GM12878 (cell line): ENCODE measurements at regions not wholly inside any gene's neighbourhood (a gene's known extent, or its start where the extent isn't known, plus 50 kb on each side); places are given as distances from the start of the nearest gene placed in this dataset.

ENCODE experiments used
- ATAC-seq: fragments of 200-7000 bp; cut with Tn5 transposase; 3 replicates; pipeline ENCODE4 v1.9.1; 2020; ENCODE audit warnings: mild to moderate bottlenecking, moderate library complexity
- BruUV-seq: library from RNA; stranded (reverse); fragments of 400-500 nt; replicated peaks from 2 replicates; lab custom pipeline; 2021; lab: Mats Ljungman, UMichigan
- CTCF ChIA-PET: fragments of 300-600 bp; sonication (Branson Sonifier 250); formaldehyde crosslinking; extraction: SDS; loops from one replicate; lab custom pipeline; 2021; ENCODE audit warnings: inconsistent platforms; lab: Yijun Ruan, JAX
- POLR2A ChIA-PET: fragments of 350-600 bp; formaldehyde crosslinking; extraction: SDS; loops from one replicate; lab custom pipeline; 2021; ENCODE audit warnings: inconsistent platforms; lab: Charles Lee
- RAD21 ChIA-PET: fragments of 300-600 bp; sonication (Branson Sonifier 250); formaldehyde crosslinking; loops from one replicate; lab custom pipeline; 2023; ENCODE audit warnings: antibody characterized with exemption; ENCODE audit not compliant: unreplicated experiment; lab: Charles Lee
- SMC1A ChIA-PET: fragments of 300-600 bp; sonication (Branson Sonifier 250); formaldehyde crosslinking; loops from one replicate; lab custom pipeline; 2023; ENCODE audit not compliant: unreplicated experiment, uncharacterized antibody; lab: Charles Lee
- DNase-seq: peaks from one replicate; pipeline ENCODE4 v3.0.0-alpha.2; 2011; ENCODE audit warnings: low read depth, low spot score
- FAIRE-seq: peaks from 3 replicates; lab custom pipeline; 2011; peaks lifted over from hg19 to GRCh38; lab: Jason Lieb, UNC
- H2AFZ ChIP-seq: 2 replicates; pipeline ENCODE4 v1.6.0; 2011; ENCODE audit warnings: low read depth, low read length, control low read depth; ENCODE audit not compliant: control insufficient read depth
- H3K27ac ChIP-seq: 2 replicates; pipeline ENCODE4 v1.5.1; 2011; ENCODE audit warnings: control low read depth; ENCODE audit not compliant: control insufficient read depth, insufficient read depth
- H3K27me3 ChIP-seq, 2 experiments: replicated peaks in 1 of 2; 2 replicates each; pipeline versions ENCODE4 v1.6.0 to v1.6.1; 2011; ENCODE audit warnings: low read length in 1 of 2; ENCODE audit not compliant: control insufficient read depth in 2 of 2, insufficient read depth in 2 of 2
- H3K36me3 ChIP-seq, 2 experiments: 2 replicates each; pipeline ENCODE4 v1.5.1; 2011; ENCODE audit warnings: low read length in 1 of 2; ENCODE audit not compliant: control insufficient read depth in 2 of 2, insufficient read depth in 2 of 2
- H3K4me1 ChIP-seq: 2 replicates; pipeline ENCODE4 v1.6.1; 2011; ENCODE audit warnings: mild to moderate bottlenecking, low read length, moderate library complexity, mixed read lengths; ENCODE audit not compliant: control insufficient read depth, insufficient read depth
- H3K4me2 ChIP-seq: 2 replicates; pipeline ENCODE4 v1.6.0; 2011; ENCODE audit warnings: control low read depth; ENCODE audit not compliant: control insufficient read depth, insufficient read depth
- H3K4me3 ChIP-seq: fragments of 200-600 bp; sonication (generic); 2 replicates; pipeline ENCODE4 v1.5.1; 2016
- H3K79me2 ChIP-seq: 2 replicates; pipeline ENCODE4 v1.6.0; 2011; ENCODE audit warnings: low read length; ENCODE audit not compliant: control insufficient read depth, insufficient read depth
- H3K9ac ChIP-seq: 2 replicates; pipeline ENCODE4 v1.8.0; 2011; ENCODE audit warnings: low read length, control low read depth, mixed read lengths; ENCODE audit not compliant: control insufficient read depth, insufficient read depth
- H3K9me3 ChIP-seq: replicated peaks from 3 replicates; pipeline ENCODE4 v1.5.1; 2011; ENCODE audit warnings: mild to moderate bottlenecking, low read length; ENCODE audit not compliant: control insufficient read depth, insufficient read depth
- H4K20me1 ChIP-seq: 2 replicates; pipeline ENCODE4 v1.6.0; 2011; ENCODE audit not compliant: control insufficient read depth, insufficient read depth
- ASH2L ChIP-seq: fragments of 300-600, 200-600 bp; sonication (generic); IDR thresholded peaks from 2 replicates; pipeline ENCODE4 v1.6.1; 2017; ENCODE audit warnings: low read depth, mild to moderate bottlenecking, borderline replicate concordance
- ATF7 ChIP-seq: fragments of 450-650 bp; IDR thresholded peaks from 2 replicates; pipeline ENCODE4 v1.6.1; 2016; ENCODE audit warnings: low read depth, mild to moderate bottlenecking
- CEBPB ChIP-seq, 2 experiments: fragments of 150-350 bp in 1 of 2; IDR thresholded peaks; 2 replicates each; pipeline ENCODE4 v1.6.1; 2012 to 2014; ENCODE audit warnings: low read depth in 2 of 2, low read length in 2 of 2, borderline replicate concordance in 1 of 2, inconsistent platforms in 1 of 2
- CTCF ChIP-seq, 3 experiments: IDR thresholded peaks in 2 of 3; conservative IDR thresholded peaks in 1 of 3; 2 replicates each; pipeline ENCODE4 v1.5.1; 2011; ENCODE audit warnings: low read depth in 3 of 3, low read length in 3 of 3, mild to moderate bottlenecking in 3 of 3, control low read depth in 2 of 3, moderate library complexity in 2 of 3, inconsistent platforms in 1 of 3, mixed read lengths in 1 of 3; ENCODE audit not compliant: control insufficient read depth in 2 of 3, insufficient read depth in 1 of 3; ENCODE audit errors: extremely low read depth in 1 of 3
- MAX ChIP-seq: IDR thresholded peaks from 2 replicates; pipeline ENCODE4 v1.6.1; 2012; ENCODE audit warnings: low read depth, low read length, improper control_type of control experiment
- MLLT1 ChIP-seq: fragments of 450-650 bp; IDR thresholded peaks from 2 replicates; pipeline ENCODE4 v1.6.1; 2016; ENCODE audit warnings: mild to moderate bottlenecking
- MYB ChIP-seq: fragments of 150-350 bp; IDR thresholded peaks from 2 replicates; pipeline ENCODE4 v1.6.1; 2014; ENCODE audit warnings: mild to moderate bottlenecking, low read depth, low read length, borderline replicate concordance
- MYC ChIP-seq: IDR thresholded peaks from 2 replicates; pipeline ENCODE4 v1.6.1; 2011; ENCODE audit warnings: mild to moderate bottlenecking, low read length, moderate library complexity, inconsistent platforms; ENCODE audit not compliant: insufficient read depth, insufficient replicate concordance, insufficient read length, severe bottlenecking
- NFXL1 ChIP-seq: fragments of 450-650 bp; IDR thresholded peaks from 2 replicates; pipeline ENCODE4 v1.6.1; 2017; ENCODE audit warnings: antibody characterized with exemption, mild to moderate bottlenecking, borderline replicate concordance
- NFYA ChIP-seq: IDR thresholded peaks from 2 replicates; pipeline ENCODE4 v1.6.1; 2011; ENCODE audit warnings: low read depth, mild to moderate bottlenecking, low read length, improper control_type of control experiment, borderline replicate concordance
- POLR2AphosphoS2 ChIP-seq: IDR thresholded peaks from 2 replicates; pipeline ENCODE4 v1.6.1; 2011; ENCODE audit warnings: low read depth, mild to moderate bottlenecking, low read length, improper control_type of control experiment, moderate library complexity
- RB1 ChIP-seq: fragments of 450-650 bp; formaldehyde crosslinking; IDR thresholded peaks from 2 replicates; pipeline ENCODE4 v1.6.1; 2017; ENCODE audit warnings: mild to moderate bottlenecking, borderline replicate concordance
- RUNX3 ChIP-seq: IDR thresholded peaks from 2 replicates; pipeline ENCODE4 v1.6.1; 2012; ENCODE audit warnings: low read length, inconsistent platforms
- SMAD1 ChIP-seq: fragments of 450-650 bp; IDR thresholded peaks from 2 replicates; pipeline ENCODE4 v1.6.1; 2018; ENCODE audit warnings: mild to moderate bottlenecking, low read depth; ENCODE audit not compliant: partially characterized antibody
- SMAD5 ChIP-seq: IDR thresholded peaks from 2 replicates; pipeline ENCODE4 v1.6.1; 2016; ENCODE audit warnings: antibody characterized with exemption, low read depth
- SMARCA5 ChIP-seq: fragments of 450-650 bp; IDR thresholded peaks from 2 replicates; pipeline ENCODE4 v1.6.1; 2017; ENCODE audit warnings: mild to moderate bottlenecking
- SREBF1 ChIP-seq: IDR thresholded peaks from 2 replicates; pipeline ENCODE4 v1.6.1; 2012; ENCODE audit warnings: mild to moderate bottlenecking, low read length
- TAF1 ChIP-seq: IDR thresholded peaks from 2 replicates; pipeline ENCODE4 v1.6.1; 2011; ENCODE audit warnings: mild to moderate bottlenecking, low read depth, low read length, borderline replicate concordance
- TBL1XR1 ChIP-seq: IDR thresholded peaks from 2 replicates; pipeline ENCODE4 v1.6.1; 2012; ENCODE audit warnings: low read depth, low read length, improper control_type of control experiment
- ZNF217 ChIP-seq: fragments of 450-650 bp; IDR thresholded peaks from 2 replicates; pipeline ENCODE4 v1.6.1; 2017; ENCODE audit warnings: antibody characterized with exemption, mild to moderate bottlenecking
- WGBS: methylation state at CpG from one replicate; pipeline ENCODE4 v1.1.6; 2016; ENCODE audit warnings: low lambda C conversion rate; ENCODE audit not compliant: insufficient replicate concordance, insufficient coverage; ENCODE audit errors: missing lambda C conversion rate; 5-methylcytosine and 5-hydroxymethylcytosine counted together
- in situ Hi-C: fragments of 300-500 bp; cut with MboI; formaldehyde crosslinking; loops from 9 replicates; pipeline ENCODE4 v1.14.3; 2018; ENCODE audit warnings: mixed read lengths
- intact Hi-C: fragments of 100-400 bp; cut with micrococcal nuclease; formaldehyde crosslinking; loops from one replicate; pipeline ENCODE4 v1.14.2; 2022; ENCODE audit not compliant: unreplicated experiment

GRCh38 chr2:145184741-145185651 is 665.1 kb upstream of the ZEB2 start:
- CTCF ChIA-PET = interaction anchor here (0.6 kb wide), 1 partner anchor 1505 kb away, joined by 3 read pairs; no protein-coding TSS in a partner anchor
- Histone ChIP-seq H3K79me2 (no peaks in the 10 kb centered on the region), H3K27me3 (no peaks in the 10 kb centered on the region), H3K4me2 (no peak overlapping the region), H3K9me3 (no peaks in the 10 kb centered on the region), H3K36me3 (no peaks in the 10 kb centered on the region), H4K20me1 (no peaks in the 10 kb centered on the region), H2AFZ (no peak overlapping the region), H3K27ac (no peak overlapping the region), H3K9ac (no peak overlapping the region), H3K4me3 (no peak overlapping the region), H3K4me1 (no peaks in the 10 kb centered on the region)
- SMC1A ChIA-PET = interaction anchor here (0.5 kb wide), 1 partner anchor 33 kb away, joined by 4 read pairs; no protein-coding TSS in a partner anchor
- POLR2A ChIA-PET = no interaction called here
- ATAC-seq (no peak), FAIRE-seq (no peak), DNase-seq (no peak)
- no peak for TF ChIP-seq MYC
- no peak for TF ChIP-seq SREBF1
- no peak for TF ChIP-seq MLLT1
- TF ChIP-seq ATF7 = no peak
- no peak for TF ChIP-seq TBL1XR1
- TF ChIP-seq CEBPB (IDR thresholded peaks at IDR 0.05; ENCODE audit: borderline replicate concordance in 1 of 2, low read depth in 2 of 2, low read length in 2 of 2) = no peak
- no peak for TF ChIP-seq CTCF (IDR thresholded peaks at IDR 0.05 in 2 of 3, conservative IDR thresholded peaks at IDR 0.05 in 1 of 3; ENCODE audit: control insufficient read depth in 2 of 3, extremely low read depth in 1 of 3, insufficient read depth in 1 of 3, low read depth in 3 of 3, low read length in 3 of 3)
- TF ChIP-seq SMARCA5 = no peak
- TF ChIP-seq MYB = no peak
- TF ChIP-seq ZNF217 = no peak
- TF ChIP-seq NFYA = no peak
- no peak for TF ChIP-seq MAX
- no peak for TF ChIP-seq SMAD5
- TF ChIP-seq RB1 = no peak
- TF ChIP-seq ASH2L = no peak
- TF ChIP-seq RUNX3 = no peak
- TF ChIP-seq POLR2AphosphoS2 = no peak
- no peak for TF ChIP-seq NFXL1
- TF ChIP-seq SMAD1 = no peak
- TF ChIP-seq TAF1 = no peak
- WGBS = 4% methylated on average over 5 of the region's 5 CpGs
- BruUV-seq = no TSS peak
- intact Hi-C loops = no loop called here
- RAD21 ChIA-PET = no interaction called here
- in situ Hi-C loops = no loop called here
